A204.1 (cell line): ENCODE measurements at regions not wholly inside any gene's neighbourhood (a gene's known extent, or its start where the extent isn't known, plus 50 kb on each side); places are given as distances from the start of the nearest gene placed in this dataset.

ENCODE experiments used
- FAIRE-seq: peaks from 2 replicates; lab custom pipeline; 2012; peaks lifted over from hg19 to GRCh38; lab: Jason Lieb, UNC

DNA sequence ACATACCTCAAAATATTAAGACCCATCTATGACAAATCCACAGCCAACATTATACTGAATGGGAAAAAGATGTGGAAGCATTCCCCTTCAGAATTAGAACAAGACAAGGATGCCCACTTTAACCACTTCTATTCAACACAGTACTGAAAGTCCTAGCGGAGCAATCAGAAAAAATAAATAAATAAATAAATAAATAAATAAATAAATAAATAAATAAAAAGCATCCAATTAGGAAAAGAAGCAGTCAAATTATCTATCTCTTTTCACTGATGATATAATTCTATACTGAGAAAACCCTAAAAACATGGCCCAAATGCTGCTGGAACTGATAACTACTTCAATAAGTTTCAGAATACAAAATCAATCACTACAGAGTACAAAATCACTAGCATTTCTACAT lies 67.5 kb downstream of the PRR32 start:
- no peak for FAIRE-seq

DNA sequence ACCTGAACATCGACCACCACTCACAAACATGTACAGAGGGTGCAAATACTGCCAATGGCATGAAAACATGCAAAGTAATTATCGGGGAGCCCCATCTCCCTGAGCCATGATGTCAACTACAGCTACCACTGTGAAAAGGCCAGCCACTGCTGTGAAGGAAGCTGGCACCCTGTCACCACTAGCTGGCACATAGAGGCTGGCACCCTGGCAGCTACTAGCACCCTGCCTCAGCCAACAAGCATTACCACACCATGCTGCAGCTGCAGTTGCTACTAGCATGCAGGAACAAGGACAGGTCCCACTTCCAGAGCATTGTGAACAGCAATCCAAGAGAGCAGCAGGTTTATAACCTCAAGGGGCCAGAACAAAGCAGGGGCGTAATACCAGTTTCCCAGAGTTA lies 81.4 kb downstream of the PRR32 start:
- FAIRE-seq: no peak

DNA sequence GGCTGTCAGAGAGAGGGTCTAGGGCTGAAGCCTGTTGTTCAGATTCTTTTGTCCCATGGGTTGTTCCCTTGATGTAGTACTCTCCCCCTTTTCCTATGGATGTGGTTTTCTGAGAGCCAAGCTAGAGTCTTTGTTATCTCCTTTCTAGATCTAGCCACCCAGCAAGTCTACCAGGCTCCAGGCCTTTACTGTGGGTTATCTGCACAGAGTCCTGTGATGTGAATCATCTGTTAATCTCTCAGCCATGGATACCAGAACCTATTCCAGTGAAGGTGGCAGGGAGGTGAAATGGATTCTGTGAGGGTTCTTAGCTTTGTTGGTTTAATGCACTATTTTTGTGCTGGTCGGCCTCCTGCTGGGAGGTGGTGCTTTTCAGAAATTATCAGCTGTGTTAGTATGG lies 109.5 kb downstream of the PRR32 start:
- no peak for FAIRE-seq

DNA sequence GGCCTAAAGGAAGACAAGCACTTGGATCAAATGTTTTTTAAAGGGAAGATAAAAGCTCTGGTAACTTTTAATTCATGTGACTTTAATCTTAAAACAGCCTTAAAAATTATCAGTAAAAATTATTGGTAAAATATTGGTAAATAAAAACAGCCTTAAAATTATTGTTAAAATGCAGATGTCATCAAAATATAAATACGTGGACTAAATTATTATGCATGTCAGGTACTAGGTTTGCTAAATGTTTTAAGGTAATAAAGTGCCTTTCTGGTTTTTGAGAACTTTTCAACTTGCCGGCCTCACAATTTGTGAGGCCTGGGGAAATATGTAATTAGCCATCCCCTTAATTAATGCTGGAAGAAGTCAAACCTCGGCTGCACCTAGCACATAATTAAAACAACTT lies 147.7 kb downstream of the PRR32 start:
- no peak for FAIRE-seq

DNA sequence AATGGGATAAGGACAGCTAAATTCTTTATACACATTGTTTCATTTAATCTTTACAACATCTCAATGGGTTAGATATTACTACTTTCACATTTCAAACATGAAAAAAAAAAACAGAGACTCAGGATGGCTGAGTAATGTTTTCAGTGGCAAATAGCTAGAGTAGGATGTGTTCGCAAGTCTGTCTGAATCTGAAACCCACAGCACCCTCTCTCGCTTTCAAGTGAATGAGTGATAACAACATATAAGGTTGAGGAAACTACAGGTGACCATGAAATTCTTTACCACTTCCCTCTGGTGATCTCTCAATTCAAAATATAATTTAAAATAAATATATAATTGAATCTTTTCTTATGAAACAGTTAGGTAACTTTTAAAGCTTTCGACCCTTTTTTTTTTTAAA lies 162.6 kb downstream of the PRR32 start:
- no peak for FAIRE-seq

DNA sequence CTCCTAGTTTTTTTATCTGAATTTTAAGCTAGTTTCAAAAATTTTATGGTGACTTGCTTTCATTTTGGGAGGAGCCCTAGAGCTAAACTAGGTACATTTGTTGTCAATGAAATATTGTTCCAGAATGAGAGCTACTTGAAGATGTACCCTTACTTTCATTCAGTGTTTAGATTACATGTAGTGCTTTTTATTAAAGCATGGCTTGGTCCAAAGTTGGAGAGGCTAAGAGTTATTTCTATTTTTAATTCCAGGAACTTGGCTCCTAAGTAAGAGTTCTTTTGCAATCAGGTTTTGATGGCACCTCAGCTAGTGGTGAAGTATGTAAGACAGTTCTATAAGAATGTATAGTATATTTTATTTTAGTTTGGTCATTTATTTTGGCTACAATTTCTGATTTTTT lies 165.5 kb downstream of the PRR32 start:
- FAIRE-seq: no peak

DNA sequence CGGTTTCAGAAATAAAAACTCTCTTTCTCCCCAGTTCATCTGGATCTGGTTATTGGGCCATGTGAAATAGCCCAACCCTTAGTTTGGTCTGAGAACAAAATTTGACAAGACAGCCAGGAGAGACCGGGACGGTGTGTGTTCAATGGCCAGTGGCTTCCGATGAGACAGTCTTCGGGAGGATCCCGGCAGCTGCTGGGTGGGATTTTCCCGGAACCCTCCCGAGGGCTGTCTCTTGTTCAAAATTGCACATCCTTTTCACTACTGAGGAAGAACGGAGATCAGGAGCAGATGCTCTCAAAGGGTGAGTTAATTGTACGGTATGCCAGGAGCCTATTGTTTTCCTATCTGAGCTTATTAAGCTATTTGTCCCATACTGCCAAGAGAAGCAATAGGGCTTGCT lies 166.5 kb downstream of the PRR32 start:
- no peak for FAIRE-seq

DNA sequence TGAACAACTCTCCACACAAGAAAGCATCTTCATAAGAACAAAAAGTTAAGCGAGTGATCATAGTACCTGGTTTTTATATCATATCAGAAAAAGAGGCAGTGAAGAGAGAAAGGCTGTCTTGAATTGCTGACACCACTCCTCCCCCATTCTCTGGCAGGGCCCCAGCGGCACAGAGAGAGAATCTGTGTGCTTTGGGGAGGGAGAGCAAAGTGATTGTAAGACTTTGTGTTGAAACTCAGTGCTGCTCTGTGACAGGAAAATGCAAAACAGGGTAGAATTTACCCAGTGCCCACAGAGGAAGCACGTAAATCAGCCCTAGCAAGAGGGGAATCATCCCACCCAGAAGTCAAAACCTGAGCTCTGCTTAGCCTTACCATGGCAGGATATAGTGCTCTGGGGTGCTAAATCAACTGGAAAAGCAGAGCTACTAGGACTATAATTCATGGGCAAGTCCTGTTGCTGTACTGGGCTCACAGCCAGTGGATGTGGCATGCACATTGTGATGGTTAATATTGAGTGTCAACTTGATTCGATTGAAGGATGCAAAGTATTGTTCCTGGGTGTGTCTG lies 174.6 kb downstream of the PRR32 start:
- FAIRE-seq: no peak

DNA sequence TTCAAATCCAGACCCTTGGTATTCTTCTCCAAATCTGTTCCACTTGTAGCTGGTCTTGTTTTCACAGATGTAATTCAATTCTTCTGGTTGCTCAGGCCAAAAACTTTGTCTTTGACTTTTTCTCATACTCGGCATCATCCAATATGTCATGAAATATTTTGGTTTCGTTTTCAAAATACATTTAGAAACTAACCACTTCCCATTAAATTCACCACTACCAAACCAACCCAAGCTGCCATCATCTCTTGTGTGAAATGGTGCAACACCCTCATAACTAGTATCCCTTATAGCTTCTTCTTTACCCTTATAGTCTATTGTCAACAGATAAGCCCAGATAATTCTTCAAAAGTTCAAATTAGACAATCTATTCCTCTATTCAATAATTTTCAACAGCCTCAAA lies 192.1 kb downstream of the PRR32 start:
- FAIRE-seq: no peak

DNA sequence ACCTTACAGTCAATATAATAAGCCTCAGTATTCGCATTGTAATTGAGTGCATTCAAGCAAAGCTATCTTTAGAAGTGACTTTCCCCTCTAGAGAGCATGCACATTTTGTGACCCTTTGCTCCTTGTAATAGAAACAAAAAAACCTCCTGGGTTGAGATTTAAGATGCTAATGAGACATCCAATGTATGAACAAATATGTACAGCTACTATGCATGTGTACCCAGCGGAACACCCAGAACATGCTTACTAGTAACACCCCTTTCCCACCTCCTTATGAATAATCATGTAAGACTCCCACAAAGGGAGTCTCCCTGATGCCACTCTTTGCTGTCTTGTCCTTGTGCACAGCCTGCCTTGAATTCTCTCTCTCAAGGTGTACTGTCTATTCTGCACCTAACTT lies 205.5 kb downstream of the PRR32 start:
- FAIRE-seq: no peak

DNA sequence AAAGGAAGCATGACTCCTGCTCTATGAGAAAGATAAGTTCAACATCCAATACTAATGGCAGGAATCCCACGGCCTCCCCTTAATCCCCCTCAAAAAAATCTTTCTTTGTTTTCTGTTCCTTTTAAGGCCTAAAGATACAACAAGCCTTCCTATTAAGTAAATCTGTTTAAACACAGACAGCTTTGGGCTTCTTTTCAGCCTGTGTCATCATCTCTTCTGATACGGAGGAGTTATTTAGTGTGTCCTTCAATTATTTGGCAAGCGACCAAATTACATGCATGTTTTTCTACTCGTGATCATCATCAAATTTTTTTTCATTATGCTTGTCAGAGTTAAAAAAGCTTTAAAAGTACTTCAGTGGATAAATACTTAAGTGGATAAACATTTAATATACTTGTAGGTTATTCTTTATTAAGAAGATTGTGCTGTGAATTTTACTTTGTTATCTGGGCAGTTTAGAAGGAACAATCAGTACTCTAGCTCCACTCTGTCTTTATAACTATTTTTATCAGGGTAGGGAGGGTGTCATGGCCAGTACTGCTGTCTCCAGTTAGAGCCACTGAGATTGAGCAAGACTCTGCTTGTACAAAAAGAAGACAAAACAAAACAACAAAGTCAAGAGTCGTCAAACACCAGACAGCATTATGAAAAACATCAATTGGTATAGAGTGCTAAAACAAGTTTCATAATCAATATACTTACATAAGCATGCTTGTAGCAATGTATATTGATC lies 210.7 kb downstream of the PRR32 start:
- no peak for FAIRE-seq

DNA sequence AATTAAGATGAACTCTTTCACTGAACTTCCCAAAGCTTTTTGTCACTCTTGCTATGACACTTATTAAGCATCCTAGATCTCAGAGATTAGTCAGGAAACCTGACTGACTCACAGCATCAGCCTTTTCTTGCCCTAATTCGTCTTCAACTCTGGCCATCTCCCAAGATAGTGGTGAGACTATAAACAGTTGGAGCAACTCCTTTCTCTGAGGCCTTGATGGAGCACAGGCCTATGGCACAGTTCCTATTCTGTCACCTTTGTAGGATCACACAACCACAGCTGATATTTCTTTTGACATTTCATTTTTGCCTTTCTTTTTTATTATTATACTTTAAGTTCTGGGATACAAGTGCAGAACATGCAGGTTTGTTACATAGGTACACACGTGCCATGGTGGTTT lies 217.6 kb downstream of the PRR32 start:
- no peak for FAIRE-seq

DNA sequence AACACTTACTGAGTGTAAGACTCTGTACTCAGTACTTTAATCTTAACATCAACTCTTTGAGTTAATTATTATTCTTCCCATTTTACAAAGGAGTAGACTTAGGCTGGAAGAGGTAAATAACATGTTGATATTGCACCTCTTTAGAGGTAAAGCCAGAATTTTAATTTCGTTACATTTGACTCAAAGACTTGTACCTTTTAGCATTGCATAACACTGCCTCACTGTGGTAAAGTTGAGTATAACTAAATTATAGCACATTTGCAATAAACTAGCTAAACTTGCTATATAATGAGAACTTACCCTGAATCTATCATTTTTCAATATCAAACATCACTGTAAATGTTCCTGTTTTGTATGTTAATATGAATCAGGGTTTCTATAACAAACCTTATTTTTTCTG lies 218.5 kb downstream of the PRR32 start:
- FAIRE-seq: peak; percentile 75

DNA sequence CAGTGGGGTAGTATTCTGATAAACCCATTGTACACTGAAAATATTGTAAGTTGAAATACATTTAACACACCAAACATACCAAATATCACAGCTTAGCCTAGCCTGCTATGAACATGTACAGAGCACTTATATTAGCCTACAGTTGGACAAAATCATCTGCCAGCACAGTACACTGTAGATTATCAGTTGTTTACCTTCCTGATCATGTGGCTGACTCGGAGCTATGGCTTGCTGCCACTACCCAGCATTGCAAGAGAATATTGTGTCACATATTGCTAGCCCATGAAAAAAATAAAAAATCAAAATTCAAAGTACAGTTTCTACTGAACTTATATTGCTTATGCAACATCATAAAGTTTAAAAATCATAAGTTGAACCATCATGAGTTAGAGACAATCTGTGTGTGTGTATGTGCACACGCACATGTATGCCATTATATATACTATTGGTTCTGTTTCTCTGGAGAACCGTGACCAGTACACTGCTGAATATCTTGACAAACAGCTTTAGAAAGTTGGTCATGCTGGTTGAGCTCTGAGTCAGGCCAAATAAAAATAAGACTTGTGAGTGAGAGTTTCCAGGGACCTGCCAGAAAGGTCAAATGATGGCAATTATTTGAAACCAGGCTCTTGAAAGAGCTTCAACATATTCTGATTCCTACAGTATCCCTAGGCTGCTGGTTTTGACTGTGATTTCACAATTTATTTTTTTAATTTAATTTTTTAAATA lies 238.5 kb downstream of the PRR32 start:
- no peak for FAIRE-seq

DNA sequence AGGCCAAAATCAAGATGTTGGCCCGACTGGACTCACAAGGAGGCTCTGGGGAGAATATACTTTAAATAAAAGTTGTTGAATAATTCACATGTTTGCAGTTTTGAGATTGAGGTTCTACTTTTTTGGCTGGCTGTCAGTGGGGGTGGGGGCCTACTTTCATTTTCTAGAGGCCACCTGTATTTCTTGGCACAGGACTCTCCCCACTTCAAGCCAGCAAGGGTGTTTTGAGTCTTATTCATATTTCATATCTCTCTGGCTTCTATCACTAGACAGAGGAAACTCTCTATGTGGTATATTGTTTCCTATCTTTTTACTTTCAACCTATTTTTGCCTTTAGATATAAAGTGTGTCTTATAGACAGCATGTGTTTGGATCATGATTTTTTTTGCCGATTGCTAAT lies 266.4 kb downstream of the PRR32 start:
- no peak for FAIRE-seq

DNA sequence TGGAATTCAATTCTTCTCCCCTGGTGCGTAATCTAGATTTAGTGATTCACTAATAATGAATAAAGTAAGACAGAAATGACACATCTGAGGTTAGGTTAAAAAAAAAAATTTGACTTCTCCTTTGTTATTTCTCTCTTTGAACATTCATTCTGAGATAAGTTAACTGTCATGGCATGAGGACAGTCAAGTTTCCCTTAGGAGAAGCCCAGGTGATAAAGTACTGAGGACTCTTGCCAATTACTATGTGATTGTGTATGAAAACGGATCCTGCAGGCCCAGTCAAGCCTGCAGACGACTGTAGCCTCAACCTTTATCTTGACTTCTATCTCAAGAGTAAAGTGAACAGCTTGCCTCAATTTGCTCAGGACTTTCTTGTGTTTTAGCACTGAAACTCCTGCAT lies 293.2 kb downstream of the PRR32 start:
- no peak for FAIRE-seq

DNA sequence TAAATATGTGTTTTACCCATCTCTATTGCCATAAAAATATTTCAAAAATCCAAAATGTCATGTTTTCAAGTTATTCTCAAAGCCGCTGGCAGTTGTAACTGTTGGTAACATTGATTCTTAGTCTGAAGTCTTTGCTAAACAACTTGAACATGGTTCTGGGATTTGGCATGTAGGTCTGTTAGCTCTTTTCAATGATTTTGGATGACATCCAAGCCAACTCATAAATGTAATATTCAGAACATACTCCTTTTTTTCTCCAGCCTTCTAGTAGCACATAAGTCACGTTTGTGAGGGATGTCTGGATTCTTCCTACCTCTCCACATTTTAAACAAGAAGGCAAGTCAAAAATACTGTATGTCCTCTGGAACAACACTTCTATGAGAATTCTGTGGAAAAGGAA lies 305.3 kb downstream of the PRR32 start:
- no peak for FAIRE-seq

DNA sequence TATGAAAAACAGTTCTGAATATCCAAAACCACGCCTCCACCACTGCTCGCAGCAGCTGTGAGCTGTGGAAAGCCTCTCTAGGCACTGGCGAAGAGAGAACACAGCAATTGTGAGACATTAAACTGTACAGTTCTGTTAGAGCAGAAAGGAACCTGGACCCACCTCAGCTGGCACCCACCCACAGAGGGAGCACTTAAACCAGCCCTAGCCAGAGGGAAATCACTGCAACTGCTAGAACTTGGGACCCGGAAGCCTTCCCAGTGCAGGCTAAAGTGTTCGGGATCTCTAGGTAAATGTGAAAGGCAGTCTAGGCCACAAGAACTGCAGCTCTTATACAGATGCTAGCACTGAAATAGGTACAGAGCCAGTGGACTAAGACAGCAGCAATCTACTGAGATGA lies 308.8 kb downstream of the PRR32 start:
- no peak for FAIRE-seq

DNA sequence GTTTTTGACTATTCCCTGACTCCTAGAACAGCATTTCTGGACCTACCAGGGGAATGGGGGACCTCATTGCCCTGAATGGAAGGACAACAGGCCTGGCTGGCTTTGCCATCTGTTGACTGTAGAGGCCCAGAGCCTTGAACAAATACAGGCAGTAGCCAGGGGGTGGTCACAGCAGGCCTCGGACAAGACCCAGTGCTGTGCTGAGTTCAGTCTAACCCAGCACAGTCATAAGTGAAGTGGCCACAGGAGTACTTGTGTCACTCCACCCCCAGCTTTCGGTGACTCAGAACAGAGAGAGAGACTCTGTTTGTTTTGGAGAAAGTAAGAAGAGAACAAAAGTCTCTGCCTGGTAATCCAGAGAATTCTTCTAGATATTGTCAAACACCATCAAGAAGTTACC lies 310.0 kb downstream of the PRR32 start:
- FAIRE-seq: no peak

DNA sequence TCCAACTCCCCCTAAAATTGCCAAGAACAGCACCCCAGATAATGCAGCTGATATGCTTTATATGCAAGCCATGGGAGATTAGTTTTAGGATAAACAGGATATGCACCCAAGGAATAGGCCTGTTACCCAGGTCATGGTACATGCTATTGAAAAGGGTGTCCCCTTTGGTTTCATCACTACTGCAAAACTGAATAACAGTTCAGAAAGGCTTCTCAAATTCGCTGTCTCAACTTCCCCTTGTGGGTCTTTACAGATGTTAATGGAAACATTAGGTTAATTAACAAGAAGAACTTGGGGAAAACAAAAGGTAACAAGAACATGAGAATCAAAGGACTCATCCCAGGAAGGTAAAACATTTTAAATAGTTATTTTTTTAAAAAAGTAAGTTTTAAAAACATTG lies 318.7 kb downstream of the PRR32 start:
- no peak for FAIRE-seq

DNA sequence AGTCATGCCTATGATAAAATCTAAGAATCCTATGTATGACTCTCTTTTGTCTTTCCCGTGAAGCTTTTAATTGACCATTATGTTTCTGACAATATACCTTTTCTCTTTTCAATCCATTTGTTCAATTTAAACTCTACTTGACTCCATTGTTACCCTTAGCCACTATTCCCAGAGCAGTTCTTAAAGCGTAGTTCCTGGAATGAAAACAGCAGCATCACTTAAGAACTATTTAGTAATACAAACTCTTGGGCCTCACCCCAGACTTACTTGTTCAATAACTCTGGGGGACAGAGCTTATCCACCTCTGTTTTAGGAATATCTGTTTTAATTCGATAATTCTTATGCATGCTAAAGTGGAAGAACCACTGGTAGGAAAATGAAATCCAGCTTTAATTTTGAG lies 358.4 kb downstream of the PRR32 start:
- no peak for FAIRE-seq

DNA sequence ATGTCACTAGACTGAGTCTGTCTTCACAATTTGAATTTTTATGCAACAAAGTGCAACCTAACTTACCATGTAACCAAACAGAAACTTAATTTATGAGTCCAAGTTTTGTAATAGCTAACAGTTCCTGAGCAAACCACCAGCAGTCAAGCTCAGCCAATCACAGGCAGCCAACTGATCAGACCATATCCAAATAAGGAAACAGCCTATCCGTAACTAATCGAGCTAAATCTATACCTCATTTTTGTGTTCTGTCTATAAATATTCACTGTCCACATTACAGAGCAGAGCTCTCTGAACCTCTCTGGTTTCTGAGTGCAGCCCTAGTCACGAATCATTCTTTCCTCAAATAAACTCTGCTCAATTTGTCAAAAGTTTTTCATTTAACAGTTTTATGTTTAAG lies 367.6 kb downstream of the PRR32 start:
- FAIRE-seq: no peak

DNA sequence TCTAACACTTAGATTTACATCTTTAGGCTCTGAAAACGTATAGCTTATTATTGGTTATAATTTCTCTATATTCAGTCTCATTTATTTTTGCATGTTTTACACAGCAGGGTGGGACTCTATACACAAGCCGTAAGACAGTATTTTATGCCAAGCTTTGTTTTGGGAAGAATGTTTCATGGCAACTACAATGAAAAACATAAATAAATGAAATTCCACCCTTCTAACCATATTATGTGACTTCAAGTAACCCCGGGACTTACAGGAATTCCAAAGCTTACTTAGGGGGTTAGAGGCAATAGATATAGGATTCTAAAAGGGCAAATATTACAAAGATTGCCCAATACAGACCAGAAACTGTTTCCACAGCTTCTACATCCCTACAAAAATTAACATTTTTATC lies 370.9 kb downstream of the PRR32 start:
- no peak for FAIRE-seq

DNA sequence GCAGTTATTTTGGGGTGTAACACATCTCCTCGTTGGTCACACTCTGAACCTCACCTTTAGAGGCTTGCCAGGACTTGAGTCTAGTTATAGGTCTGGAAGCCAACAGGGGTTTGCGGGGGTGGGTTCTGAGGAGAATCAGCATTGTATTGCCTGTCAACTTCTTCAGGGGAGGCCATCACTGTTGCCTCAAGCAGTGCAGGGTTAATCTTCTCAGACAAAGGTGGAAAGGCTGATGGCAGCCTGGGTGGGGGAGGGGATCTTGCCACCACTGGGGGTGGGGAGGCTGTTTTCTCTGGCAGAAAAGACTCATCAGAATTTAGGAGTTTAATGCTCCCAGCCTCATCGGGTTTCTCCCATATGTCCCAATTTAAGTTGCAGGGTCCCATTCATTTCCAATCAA lies 387.8 kb downstream of the PRR32 start:
- no peak for FAIRE-seq
